Fibroblast of skin of abdomen (primary cell): ENCODE measurements at regions not wholly inside any gene's neighbourhood (a gene's known extent, or its start where the extent isn't known, plus 50 kb on each side); places are given as distances from the start of the nearest gene placed in this dataset.

ENCODE experiments used
- DNase-seq: peaks from one replicate; pipeline ENCODE4 v3.0.0-alpha.2; 2013

DNA sequence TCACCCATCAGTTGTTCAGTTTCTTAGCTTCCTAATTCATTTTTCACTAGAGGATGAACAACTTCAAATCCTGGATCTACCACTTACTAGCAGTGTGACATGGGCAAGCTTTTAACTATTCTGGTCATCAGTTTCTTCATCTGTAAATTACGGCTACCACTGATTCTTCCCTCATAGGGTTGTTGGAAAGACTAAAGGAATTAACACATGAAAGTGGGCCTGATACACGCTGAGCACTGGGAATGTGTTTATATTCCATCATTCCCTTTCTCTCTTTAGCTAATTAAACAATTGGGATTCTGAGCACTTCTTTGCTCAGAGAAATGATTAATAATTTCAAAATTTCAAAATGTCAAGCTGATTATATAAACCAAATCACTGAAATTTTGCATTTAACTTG is 862.3 kb upstream of the GCFC2 start:
- DNase-seq = no peak

DNA sequence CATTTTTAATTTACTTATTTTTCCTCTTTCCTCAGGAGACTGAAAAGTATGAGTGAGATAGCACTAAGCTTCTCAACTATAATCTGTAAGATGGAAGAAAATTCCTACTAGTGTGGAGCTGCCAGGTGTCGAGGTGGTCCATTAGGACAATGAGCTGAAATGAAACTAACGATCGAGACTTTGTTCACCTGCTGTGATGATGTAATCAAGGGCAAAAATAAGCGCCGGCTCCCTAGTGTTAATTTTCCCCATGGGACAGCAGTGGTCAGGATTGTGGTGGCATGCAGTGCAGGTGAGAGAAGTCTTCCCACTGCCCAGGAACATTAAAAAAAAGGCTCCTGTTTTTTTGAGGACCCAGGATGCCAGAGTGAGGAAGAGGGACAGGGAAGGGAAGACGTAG is 859.1 kb upstream of the GCFC2 start:
- DNase-seq = no peak

DNA sequence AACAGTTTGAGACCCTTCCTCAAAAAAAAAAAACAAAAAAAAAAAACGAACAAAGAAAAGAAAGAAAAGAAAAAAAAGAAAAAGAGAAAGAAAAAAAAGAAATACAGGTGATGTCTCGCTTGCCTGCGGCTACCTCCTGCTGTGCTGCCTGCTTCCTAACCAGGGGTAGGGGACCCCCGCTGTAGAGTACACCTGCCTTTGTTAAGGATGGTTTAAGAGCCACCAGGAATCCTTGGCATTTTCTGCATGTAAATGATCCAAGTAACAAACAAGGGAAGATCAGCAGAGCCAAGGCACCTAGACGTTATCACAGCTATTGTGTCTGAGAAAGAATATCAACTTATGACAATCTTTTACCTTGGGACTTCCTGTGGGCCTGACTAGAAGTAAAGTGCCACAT is 856.8 kb upstream of the GCFC2 start:
- no peak for DNase-seq

DNA sequence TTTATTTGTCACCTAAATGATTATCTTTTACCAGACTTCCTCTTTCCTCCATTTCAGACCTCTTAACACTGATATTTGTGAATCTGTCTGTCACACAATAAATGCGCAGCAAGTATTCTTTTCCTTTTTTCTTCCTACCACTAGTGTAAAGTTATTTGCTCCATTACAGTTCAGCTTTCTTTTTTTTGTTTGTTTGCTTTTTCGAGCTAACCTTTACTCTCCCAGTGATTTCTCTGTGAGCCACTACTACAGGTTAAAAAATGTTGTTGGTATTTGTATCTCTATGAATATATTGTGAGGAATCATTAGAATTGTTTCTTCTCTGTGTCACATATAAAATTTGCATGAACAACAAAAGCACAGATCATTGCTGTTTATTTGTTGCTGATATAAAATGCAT is 854.0 kb upstream of the GCFC2 start:
- no peak for DNase-seq

DNA sequence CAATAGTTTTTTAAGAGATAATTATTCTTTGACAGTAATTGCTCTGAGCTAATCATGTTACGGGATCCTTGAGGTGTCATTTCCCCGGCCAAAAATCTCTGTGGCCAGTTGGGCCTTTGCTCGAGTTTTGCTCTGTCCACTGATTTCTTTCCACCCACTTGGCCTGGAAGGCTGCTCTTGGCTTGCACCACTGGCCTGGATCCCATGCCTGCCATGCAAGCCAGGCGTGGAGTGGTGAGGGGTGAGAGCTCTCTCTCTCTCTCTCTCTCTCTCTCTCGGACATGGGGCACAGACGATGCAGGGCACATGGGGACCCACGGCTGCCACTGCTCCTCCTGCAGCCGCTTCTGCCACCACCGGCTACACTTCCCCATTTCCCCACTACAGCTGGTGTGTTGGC is 853.0 kb upstream of the GCFC2 start:
- DNase-seq = no peak

DNA sequence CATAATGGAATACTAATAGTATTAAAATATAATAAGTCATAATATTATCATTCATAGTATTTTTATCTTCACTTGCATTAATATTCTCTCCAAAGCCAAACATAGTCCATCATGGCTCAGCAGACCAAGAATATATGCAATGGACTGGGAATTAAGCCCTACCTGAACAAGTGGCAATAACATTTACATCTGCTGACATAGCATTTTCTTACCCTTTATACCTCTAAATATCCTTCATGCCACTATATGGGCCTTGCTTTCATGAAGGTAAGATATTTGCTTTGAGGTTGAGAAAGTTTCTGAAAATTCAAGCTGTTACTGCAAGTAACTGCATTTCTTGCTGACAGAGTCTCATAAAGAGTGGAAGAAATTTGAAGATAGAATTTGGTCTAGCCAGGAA is 847.4 kb upstream of the GCFC2 start:
- DNase-seq = no peak

DNA sequence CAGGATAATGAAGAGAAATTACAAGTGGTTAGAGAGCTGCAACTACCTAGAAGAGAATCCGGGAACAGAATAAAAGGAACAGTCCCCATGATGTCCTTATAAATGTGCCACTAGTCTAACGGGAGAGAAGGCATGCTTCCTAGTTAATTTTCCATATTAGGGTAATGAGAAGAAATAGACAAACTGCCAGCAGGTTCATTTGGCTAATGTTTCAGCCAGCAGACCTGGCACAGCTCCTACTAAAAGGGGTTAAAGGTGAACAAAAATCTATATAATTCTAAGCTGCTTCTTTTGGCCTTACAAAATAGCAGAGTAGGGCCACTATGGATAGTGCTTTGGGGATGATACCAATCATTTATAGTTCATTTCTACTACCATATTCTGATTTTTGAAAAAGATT is 845.3 kb upstream of the GCFC2 start:
- no peak for DNase-seq

DNA sequence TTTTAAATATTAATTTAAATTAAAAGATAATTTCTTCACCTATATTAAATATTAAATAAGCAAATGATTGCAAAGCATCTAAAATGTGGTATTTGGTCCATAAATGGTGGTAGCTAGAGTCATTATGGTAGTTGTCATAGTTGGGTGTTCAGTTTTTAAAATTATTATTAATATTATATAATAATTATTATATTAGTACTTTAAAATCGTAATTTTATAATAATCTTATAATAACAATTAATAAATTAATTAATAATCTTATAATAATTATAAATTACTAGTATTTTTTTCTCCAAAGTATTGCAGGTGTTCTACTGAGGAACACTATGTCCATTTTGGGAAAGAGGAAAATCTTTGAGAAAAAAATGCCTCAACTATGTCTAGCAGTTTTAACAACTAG is 835.5 kb upstream of the GCFC2 start:
- no peak for DNase-seq

DNA sequence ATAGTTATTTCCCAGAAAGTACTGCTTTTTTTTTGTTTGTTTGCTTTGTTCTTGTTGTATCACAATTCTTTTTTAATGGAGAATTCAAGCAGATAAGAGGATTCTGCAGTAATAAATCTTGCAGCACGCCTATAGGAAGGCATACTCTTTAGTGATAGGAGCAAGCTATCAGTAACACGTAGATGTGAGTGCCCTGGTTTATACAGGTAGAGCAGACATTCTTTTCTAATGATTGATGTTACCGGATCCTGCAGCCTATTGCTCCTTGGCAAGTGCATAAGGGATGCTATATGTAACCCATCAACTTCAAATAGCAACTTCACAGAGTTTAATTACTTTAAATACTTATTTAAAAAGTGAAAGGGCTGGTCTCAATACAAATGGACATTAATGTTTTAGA is 834.2 kb upstream of the GCFC2 start:
- DNase-seq = no peak

DNA sequence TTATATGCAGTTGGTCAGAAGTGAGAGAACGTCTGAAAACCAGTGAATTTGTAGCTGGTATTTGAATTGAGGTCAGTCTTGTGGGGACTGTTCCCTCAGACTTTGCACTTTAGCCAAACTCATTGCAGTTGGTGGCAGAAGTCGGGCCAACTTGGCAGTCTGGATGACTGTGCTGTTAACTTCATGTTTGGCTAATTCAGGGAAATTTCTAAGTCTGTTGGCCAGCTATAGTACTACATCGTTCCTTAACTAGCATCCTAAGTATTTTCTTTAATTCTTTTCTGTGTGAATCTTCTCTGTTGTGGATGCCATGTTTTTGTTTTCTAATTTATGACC is 806.8 kb upstream of the GCFC2 start:
- no peak for DNase-seq

DNA sequence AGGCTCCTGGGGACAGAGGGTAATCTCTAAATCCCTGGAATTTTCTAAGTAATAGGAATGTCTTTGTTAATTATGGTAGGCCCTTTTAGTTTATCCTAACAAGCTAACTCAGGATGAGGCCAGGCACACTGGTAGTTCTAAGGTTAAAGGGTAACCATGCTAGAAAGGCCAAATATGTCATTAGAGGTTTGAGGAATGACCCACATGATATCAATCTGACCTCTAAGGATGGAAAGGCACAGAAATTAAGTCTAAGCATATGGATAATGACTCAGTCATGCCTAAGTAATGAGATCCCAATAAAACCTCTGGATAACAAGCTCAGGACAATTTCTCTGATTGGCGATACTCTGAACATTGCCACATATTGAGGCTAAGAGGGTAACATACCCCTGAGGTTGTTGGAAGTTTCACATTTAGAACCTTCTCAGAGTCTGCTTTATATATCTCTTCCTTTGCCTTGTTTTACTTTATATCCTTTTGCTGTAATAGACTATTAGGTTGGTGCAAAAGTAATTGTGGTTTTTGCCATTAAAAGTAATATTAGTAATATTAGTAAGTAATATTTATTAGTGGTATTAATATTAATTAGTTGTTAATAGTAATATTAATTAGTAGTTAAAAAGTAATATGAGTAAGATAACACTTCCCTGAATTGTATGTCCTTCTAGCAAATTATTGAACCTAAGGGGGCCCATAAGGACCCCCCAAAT is 806.3 kb upstream of the GCFC2 start:
- no peak for DNase-seq

DNA sequence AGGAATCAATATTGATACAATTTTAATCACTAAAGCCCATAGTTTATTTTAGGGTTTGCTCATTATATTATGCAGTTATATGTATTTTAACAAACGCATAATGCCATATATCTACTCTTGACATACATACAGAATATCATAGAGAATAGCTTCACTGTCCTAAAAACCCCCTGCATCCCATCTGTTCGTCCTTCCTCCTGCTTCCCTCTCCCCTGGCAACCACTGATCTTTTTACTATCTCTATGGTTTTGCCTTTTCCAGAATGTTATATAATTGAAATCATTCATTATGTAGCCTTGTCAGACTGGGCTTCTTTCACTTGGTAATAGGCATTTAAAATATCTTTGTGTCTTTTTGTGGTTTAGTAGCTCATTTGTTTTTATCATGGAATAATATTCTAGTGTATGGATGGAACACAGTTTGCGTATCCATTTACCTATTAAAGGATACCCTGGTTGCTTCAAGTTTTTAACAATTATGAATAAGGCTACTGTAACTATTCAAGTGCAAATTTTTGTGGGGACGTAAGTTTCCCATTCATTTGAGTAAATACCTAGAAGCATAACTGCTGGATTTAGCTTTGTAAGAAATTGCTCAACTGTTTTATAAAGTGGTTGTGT is 801.6 kb upstream of the GCFC2 start:
- DNase-seq = no peak

DNA sequence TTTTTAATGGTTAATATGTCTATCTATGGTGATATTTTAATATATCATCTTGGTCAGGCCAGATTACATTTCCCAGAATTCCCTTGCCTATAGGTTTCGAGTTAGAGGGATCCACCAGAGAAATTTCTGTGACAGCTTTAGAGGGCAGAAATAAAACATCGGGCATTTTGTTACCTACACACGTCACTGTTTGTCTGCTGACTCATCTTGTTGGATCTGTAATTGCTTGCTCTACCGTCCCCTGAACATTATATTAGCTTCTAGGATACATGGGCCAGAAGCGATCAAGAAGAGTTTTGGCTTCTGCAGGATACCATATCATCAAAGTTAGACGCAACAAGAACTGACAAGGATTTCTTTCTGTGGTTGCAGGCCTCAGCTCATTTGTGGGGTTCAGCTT is 795.8 kb upstream of the GCFC2 start:
- no peak for DNase-seq

DNA sequence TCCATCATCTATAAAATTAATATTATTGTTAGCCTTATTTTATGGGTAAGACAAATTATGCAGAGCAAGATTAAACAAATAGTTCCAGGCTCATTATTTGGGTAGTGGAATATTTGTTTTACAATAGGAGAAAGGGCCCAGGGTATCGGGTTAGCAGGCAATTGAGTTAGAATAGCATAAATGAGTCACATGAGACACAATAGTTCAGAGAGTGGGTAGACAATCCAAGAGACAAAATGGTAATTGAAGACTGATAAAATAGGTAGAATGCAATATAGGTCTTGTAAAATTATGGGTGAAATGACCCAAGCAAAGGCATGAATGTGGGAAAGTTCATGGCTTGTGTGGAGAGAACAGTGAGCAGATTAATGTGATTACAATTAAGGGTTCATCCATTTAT is 790.9 kb upstream of the GCFC2 start:
- DNase-seq = no peak

DNA sequence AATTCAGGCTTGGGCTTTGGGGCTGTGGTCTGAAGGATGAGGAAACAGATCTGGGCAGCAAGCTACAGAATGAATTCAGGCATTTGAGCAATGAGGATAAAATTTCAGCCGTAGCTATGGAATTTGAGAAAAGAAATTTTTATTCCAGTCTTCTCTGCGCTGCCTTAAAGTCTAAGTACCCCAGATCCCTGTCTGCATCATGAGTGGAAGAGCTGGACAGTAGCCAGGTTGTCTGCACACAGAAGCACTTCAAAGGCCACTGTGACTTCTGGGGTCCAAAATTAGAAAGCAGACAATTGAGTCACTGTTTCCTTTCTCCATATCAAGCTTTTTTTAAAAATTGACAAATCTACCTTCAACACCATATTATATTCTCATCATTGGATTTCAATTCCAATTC is 787.6 kb upstream of the GCFC2 start:
- DNase-seq = no peak

DNA sequence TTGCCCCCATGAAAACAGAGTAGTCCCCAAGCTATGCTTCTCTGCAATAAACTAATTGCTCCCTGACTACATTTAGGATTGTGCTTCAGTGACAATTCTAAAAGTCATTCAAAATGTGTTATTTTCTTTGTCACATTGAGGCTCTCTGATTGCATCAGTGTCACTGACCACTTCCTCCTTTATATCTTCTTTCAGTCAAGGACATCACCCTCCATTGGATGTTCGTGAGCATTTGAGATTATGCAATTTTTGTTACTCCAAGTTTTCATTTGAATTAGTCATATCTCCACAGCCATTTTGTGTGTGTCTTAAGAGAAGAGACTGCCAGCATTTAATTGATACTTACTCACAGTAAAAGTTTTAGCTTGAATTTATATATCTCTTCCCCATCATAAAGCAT is 780.8 kb upstream of the GCFC2 start:
- DNase-seq = no peak

DNA sequence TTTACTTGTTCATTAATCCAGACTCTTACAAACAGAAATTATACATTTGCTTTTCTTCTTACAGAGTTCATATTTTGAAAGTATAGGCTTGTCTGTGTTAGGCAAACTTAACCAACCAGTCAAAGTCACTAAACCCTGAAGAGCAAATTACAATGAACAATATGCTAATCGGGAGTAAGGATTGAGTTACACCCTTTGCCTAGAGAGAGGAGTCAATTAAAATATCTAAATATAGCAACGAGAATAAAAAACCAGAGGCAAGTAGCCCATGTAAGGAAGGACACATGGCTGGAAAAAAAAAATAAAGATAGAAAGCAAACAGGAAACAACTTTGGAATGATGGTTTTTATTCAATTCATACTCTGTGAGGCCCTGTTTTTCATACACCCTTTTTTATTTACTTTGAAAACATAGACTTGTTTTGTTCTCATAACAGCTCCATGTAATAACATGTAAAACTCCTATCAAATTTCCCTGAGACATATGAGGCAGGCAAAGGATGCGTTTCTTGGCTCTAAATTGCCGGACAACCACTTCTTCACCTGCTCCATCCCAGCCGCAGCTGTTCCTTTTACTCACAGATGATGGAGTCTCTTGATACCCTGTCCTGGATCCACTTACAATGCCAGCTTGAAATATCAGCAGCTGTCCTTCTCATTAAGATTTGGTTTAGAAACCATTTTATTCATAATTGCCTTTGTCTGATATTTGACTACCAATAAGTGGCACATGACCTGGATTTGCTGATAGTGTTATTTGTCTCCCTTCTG is 767.7 kb upstream of the GCFC2 start:
- DNase-seq = no peak

DNA sequence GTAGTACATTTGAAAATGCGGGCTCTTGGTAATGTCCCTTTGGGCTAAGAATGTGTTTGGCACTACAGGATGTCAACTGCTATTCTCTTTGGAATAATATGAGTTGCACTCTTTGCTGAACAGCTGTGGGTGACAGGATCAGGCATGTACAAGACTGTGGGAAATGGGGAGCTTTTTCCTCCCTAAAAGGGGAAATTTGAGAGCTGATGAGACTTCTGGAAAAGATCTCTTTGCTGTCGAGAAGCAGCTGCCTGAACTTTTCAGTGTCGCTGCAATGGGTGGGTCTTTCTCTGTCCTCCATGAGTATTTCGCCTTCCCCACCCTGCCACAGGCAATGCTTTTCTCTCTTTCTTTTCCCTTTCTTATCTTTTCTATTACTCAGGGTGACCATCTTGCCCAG is 762.2 kb upstream of the GCFC2 start:
- no peak for DNase-seq

DNA sequence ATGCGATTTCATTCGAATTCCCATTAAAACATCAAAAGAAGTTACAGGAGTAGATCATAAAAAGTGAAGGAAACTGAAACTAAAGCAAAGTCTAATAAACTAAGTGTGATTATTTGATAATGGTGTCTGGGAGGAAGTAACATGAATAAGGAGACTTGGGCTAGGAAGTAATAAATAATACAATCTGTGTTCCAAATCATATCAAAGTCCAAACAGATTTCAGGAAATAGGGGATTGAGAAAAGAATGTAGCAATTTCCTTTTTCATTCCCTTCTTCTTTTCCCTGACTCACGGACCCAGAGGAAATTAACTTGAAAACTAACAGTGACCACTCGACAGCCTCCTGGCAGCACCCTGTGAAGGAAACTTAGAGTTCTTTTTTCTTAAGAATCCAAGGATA is 758.4 kb upstream of the GCFC2 start:
- DNase-seq = no peak

DNA sequence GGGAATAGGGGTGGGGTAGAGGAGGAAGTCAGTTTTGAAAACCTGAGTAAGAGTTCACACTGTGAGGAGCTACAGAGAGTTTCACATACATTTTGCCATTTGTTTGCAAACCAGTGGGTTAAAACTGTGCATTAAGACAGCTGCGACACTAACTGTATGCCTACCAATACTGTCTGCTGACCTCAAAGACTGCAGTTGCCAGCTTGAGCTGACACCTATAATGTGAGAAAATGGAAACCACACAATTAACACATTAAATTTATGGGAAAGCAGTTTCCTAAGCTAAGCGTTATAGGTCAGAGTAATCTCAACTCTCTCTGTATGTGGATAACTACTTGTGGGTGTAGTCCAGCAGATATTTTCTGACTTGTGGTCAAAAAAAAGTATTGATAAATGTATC is 756.6 kb upstream of the GCFC2 start:
- DNase-seq = no peak

DNA sequence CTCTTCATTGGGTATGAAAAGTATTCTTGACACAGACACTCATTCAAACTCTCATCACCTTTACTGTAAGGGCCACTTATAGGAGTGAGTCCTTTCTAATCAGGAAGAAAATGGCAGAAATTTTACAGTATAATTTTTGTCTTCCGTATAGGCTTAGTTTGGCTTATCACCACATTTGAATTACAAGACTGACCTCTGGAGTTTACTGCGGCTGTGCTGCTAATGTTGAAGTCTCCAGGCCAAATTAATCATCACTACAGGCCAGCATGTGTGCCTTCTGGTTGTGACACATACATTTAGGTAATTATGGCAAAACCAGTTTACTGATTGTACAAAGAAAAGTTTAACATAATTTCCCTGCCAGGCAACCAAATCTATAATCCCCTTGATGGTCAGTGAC is 753.6 kb upstream of the GCFC2 start:
- DNase-seq = no peak

DNA sequence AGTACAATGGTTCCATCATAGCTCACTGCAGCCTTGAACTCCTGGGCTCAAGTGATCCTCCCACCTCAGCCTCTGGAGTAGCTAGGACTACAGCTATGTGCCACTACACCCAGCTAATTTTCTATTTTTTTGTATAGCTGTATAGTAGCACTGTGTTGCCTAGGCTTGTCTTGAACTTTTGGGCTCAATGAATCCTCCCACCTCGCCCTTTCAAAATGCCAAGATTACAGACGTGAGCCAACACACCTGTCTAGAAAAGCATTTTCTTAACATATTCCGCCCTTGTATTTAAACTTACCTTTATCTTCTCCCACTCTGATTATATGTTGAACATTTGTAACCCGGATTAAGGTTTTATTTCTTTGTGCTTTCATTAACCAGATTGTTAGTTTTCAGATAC is 750.7 kb upstream of the GCFC2 start:
- no peak for DNase-seq

DNA sequence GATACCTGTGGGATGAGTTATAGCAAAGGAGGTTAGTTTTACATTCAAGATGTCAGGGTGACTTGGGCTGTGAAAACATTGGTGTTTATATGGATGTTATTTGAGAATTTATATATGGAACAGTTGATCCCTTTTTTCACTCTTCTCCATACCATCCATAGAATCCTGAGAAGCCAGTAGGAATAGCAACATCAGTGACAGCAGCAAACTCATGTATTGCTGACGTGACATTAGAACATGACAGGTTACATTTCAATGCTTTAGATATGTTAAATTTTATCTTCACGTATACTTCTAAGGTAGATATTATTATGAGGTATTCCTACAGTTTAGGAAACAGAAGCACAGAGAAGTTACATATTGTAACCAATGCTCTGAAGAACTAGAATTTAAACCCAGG is 745.2 kb upstream of the GCFC2 start:
- DNase-seq = no peak

DNA sequence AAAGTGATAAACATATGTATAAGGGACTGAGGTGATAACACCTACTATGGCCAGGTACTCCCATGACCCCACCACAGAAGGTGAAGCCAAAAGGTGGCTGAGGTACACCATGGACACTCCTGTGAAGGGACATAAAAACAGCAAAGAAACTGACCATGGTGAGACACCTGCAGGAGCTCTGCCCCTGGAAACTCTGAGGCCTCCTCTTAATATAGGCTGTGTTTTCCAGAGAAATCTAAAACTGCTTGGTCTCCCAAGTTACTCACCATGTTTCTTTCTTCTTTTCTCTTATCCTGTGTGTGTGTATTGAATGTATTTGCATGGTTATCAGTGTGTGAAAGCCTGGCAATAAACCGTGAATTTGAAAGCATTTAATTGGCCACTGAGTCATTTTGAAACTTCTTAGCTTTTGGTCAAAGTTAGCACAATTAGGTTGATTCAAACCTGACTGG is 739.3 kb upstream of the GCFC2 start:
- DNase-seq = no peak
